SK-N-SH treated with all-trans-retinoic acid at 6 μM for 48 hours (cell line): ENCODE measurements at regions not wholly inside any gene's neighbourhood (a gene's known extent, or its start where the extent isn't known, plus 50 kb on each side); places are given as distances from the start of the nearest gene placed in this dataset.

ENCODE experiments used
- ATAC-seq: fragments of 200-7000 bp; cut with Tn5 transposase; 3 replicates; pipeline ENCODE4 v1.9.1; 2020; ENCODE audit warnings: mild to moderate bottlenecking, moderate library complexity
- ARNTL ChIP-seq: fragments of 450-650 bp; formaldehyde crosslinking; IDR thresholded peaks from 2 replicates; pipeline ENCODE4 v1.5.0; 2020; ENCODE audit warnings: low read depth, mild to moderate bottlenecking, moderate library complexity, borderline replicate concordance
- BACH2 ChIP-seq: fragments of 250-450 bp; sonication (Bioruptor Pico); IDR thresholded peaks from 2 replicates; pipeline ENCODE4 v1.9.0; 2021; ENCODE audit warnings: mild to moderate bottlenecking, borderline replicate concordance
- CREB5 ChIP-seq: fragments of 250-450 bp; sonication (Bioruptor Pico); IDR thresholded peaks from 2 replicates; pipeline ENCODE4 v1.5.1; 2020; ENCODE audit warnings: low read depth, mild to moderate bottlenecking, moderate library complexity
- CSDC2 ChIP-seq: fragments of 250-450 bp; sonication (Bioruptor Pico); IDR thresholded peaks from 2 replicates; pipeline ENCODE4 v1.5.0; 2020; ENCODE audit warnings: mild to moderate bottlenecking, moderate library complexity
- ESRRG ChIP-seq: fragments of 250-450 bp; sonication (Bioruptor Pico); IDR thresholded peaks from 2 replicates; pipeline ENCODE4 v1.6.1; 2021; ENCODE audit warnings: mild to moderate bottlenecking
- ISL1 ChIP-seq: fragments of 250-450 bp; sonication (Bioruptor Pico); IDR thresholded peaks from 2 replicates; pipeline ENCODE4 v2.1.2; 2022; ENCODE audit warnings: mild to moderate bottlenecking, moderate library complexity
- OSR1 ChIP-seq: fragments of 250-450 bp; sonication (Bioruptor Pico); IDR thresholded peaks from 2 replicates; pipeline ENCODE4 v1.8.0; 2022; ENCODE audit warnings: moderate library complexity, mild to moderate bottlenecking, inconsistent platforms
- POU6F1 ChIP-seq: fragments of 250-450 bp; sonication (Bioruptor Pico); IDR thresholded peaks from 2 replicates; pipeline ENCODE4 v1.8.0; 2021; ENCODE audit warnings: low read depth, mild to moderate bottlenecking, moderate library complexity, borderline replicate concordance
- PPARA ChIP-seq: fragments of 250-450 bp; sonication (Bioruptor Pico); IDR thresholded peaks from 2 replicates; pipeline ENCODE4 v1.5.0; 2020; ENCODE audit warnings: mild to moderate bottlenecking, borderline replicate concordance
- SNAI2 ChIP-seq: fragments of 250-450 bp; sonication (Bioruptor Pico); IDR thresholded peaks from 2 replicates; pipeline ENCODE4 v1.5.0; 2020; ENCODE audit warnings: mild to moderate bottlenecking, moderate library complexity
- TCF4 ChIP-seq: fragments of 250-450 bp; sonication (Bioruptor Pico); IDR thresholded peaks from 2 replicates; pipeline ENCODE4 v1.8.0; 2021; ENCODE audit warnings: mild to moderate bottlenecking, moderate library complexity, borderline replicate concordance
- ZC3H10 ChIP-seq: fragments of 250-450 bp; sonication (Bioruptor Pico); IDR thresholded peaks from 2 replicates; pipeline ENCODE4 v1.5.1; 2021; ENCODE audit warnings: mild to moderate bottlenecking, moderate library complexity
- ZFP3 ChIP-seq: fragments of 250-450 bp; sonication (Bioruptor Pico); IDR thresholded peaks from 2 replicates; pipeline ENCODE4 v1.5.0; 2020; ENCODE audit warnings: mild to moderate bottlenecking, moderate library complexity
- ZFP30 ChIP-seq: fragments of 450-650 bp; formaldehyde crosslinking; IDR thresholded peaks from 2 replicates; pipeline ENCODE4 v1.5.0; 2022; ENCODE audit warnings: mild to moderate bottlenecking, moderate library complexity
- ZNF70 ChIP-seq: fragments of 450-650 bp; formaldehyde crosslinking; IDR thresholded peaks from 2 replicates; pipeline ENCODE4 v1.5.0; 2020; ENCODE audit warnings: mild to moderate bottlenecking, moderate library complexity
- ZNF8 ChIP-seq: fragments of 450-650 bp; formaldehyde crosslinking; IDR thresholded peaks from 2 replicates; pipeline ENCODE4 v1.5.0; 2020; ENCODE audit warnings: mild to moderate bottlenecking, moderate library complexity
- TF ChIP-seq, protein P1 (sequence below): fragments of 250-450 bp; sonication (Bioruptor Pico); IDR thresholded peaks from 2 replicates; pipeline ENCODE4 v1.5.0; 2020; ENCODE audit warnings: mild to moderate bottlenecking, moderate library complexity
- TF ChIP-seq, protein P2 (sequence below): fragments of 250-450 bp; sonication (Bioruptor Pico); IDR thresholded peaks from 2 replicates; pipeline ENCODE4 v1.5.1; 2021; ENCODE audit warnings: mild to moderate bottlenecking, moderate library complexity
- TF ChIP-seq, protein P3 (sequence below): fragments of 250-450 bp; sonication (Bioruptor Pico); IDR thresholded peaks from 2 replicates; pipeline ENCODE4 v1.8.0; 2020; ENCODE audit warnings: mild to moderate bottlenecking, moderate library complexity, borderline replicate concordance

GRCh38 chr5:163033656-163034055, 403.7 kb upstream of the CCNG1 start (continued):
- TF ChIP-seq TCF4 (CRISPR knock-in tag), result no peak
- TF ChIP-seq ARNTL (CRISPR knock-in tag), result no peak
- no peak for TF ChIP-seq CREB5 (CRISPR knock-in tag)

GRCh38 chr5:163041254-163041653, 396.1 kb upstream of the CCNG1 start:
- no peak for ATAC-seq
- TF ChIP-seq ESRRG (CRISPR knock-in tag) (no peak), PPARA (no peak), CREB5 (CRISPR knock-in tag) (no peak), POU6F1 (no peak), ZNF8 (CRISPR knock-in tag) (no peak), ZFP30 (no peak), BACH2 (CRISPR knock-in tag) (no peak), ZFP3 (no peak), CSDC2 (CRISPR knock-in tag) (no peak), TCF4 (CRISPR knock-in tag) (no peak), ZNF70 (CRISPR knock-in tag) (no peak), ZC3H10 (no peak)
- TF ChIP-seq, protein P1, sequence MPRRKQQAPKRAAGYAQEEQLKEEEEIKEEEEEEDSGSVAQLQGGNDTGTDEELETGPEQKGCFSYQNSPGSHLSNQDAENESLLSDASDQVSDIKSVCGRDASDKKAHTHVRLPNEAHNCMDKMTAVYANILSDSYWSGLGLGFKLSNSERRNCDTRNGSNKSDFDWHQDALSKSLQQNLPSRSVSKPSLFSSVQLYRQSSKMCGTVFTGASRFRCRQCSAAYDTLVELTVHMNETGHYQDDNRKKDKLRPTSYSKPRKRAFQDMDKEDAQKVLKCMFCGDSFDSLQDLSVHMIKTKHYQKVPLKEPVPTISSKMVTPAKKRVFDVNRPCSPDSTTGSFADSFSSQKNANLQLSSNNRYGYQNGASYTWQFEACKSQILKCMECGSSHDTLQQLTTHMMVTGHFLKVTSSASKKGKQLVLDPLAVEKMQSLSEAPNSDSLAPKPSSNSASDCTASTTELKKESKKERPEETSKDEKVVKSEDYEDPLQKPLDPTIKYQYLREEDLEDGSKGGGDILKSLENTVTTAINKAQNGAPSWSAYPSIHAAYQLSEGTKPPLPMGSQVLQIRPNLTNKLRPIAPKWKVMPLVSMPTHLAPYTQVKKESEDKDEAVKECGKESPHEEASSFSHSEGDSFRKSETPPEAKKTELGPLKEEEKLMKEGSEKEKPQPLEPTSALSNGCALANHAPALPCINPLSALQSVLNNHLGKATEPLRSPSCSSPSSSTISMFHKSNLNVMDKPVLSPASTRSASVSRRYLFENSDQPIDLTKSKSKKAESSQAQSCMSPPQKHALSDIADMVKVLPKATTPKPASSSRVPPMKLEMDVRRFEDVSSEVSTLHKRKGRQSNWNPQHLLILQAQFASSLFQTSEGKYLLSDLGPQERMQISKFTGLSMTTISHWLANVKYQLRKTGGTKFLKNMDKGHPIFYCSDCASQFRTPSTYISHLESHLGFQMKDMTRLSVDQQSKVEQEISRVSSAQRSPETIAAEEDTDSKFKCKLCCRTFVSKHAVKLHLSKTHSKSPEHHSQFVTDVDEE, result no peak
- TF ChIP-seq, protein P2, sequence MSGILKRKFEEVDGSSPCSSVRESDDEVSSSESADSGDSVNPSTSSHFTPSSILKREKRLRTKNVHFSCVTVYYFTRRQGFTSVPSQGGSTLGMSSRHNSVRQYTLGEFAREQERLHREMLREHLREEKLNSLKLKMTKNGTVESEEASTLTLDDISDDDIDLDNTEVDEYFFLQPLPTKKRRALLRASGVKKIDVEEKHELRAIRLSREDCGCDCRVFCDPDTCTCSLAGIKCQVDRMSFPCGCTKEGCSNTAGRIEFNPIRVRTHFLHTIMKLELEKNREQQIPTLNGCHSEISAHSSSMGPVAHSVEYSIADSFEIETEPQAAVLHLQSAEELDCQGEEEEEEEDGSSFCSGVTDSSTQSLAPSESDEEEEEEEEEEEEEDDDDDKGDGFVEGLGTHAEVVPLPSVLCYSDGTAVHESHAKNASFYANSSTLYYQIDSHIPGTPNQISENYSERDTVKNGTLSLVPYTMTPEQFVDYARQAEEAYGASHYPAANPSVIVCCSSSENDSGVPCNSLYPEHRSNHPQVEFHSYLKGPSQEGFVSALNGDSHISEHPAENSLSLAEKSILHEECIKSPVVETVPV (CRISPR knock-in tag), result no peak
- TF ChIP-seq, all 23 proteins: peak for 0

GRCh38 chr5:163079618-163080017, 357.8 kb upstream of the CCNG1 start:
- TF ChIP-seq OSR1 (CRISPR knock-in tag) (no peak), ISL1 (CRISPR knock-in tag) (no peak), ARNTL (CRISPR knock-in tag) (no peak), ZC3H10 (no peak), SNAI2 (CRISPR knock-in tag) (no peak)
- TF ChIP-seq, protein P3, sequence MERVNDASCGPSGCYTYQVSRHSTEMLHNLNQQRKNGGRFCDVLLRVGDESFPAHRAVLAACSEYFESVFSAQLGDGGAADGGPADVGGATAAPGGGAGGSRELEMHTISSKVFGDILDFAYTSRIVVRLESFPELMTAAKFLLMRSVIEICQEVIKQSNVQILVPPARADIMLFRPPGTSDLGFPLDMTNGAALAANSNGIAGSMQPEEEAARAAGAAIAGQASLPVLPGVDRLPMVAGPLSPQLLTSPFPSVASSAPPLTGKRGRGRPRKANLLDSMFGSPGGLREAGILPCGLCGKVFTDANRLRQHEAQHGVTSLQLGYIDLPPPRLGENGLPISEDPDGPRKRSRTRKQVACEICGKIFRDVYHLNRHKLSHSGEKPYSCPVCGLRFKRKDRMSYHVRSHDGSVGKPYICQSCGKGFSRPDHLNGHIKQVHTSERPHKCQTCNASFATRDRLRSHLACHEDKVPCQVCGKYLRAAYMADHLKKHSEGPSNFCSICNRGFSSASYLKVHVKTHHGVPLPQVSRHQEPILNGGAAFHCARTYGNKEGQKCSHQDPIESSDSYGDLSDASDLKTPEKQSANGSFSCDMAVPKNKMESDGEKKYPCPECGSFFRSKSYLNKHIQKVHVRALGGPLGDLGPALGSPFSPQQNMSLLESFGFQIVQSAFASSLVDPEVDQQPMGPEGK, result no peak
- TF ChIP-seq, protein P1, result no peak
- no peak for ATAC-seq
